Spleen (tissue), 11 donors: ENCODE measurements at regions not wholly inside any gene's neighbourhood (a gene's known extent, or its start where the extent isn't known, plus 50 kb on each side); places are given as distances from the start of the nearest gene placed in this dataset.

Experiments
- DNase-seq: peaks from one replicate; pipeline ENCODE4 v3.0.0-alpha.2; 2020
- H3K27ac ChIP-seq, 8 donors: fragments of 200-600 bp; sonication (generic) in 7 of 8; 1 replicate in 4 of 8; 2 replicates in 4 of 8; pipeline versions ENCODE4 v1.5.0 to v1.8.0; 2016 to 2021; ENCODE audit warnings: inconsistent platforms in 4 of 8, mild to moderate bottlenecking in 4 of 8, moderate library complexity in 1 of 8
- H3K27me3 ChIP-seq, 7 donors: fragments of 200-600 bp; sonication (generic) in 6 of 7; replicated peaks in 1 of 7; 1 replicate in 4 of 7; 2 replicates in 3 of 7; pipeline versions ENCODE4 v1.5.0 to v1.8.0; 2016 to 2021; ENCODE audit warnings: inconsistent platforms in 3 of 7, mild to moderate bottlenecking in 1 of 7
- H3K36me3 ChIP-seq, 6 donors: fragments of 200-600 bp; sonication (generic) in 5 of 6; 1 replicate in 4 of 6; 2 replicates in 2 of 6; pipeline versions ENCODE4 v1.5.0 to v1.8.0; 2016 to 2021; ENCODE audit warnings: inconsistent platforms in 2 of 6
- H3K4me1 ChIP-seq, 6 donors: fragments of 200-600 bp; sonication (generic) in 5 of 6; 1 replicate in 3 of 6; 2 replicates in 3 of 6; pipeline versions ENCODE4 v1.5.0 to v1.8.0; 2016 to 2021; ENCODE audit warnings: inconsistent platforms in 3 of 6
- H3K4me3 ChIP-seq, 8 donors: fragments of 200-600 bp; sonication (generic) in 7 of 8; 1 replicate in 4 of 8; 2 replicates in 4 of 8; pipeline versions ENCODE4 v1.5.0 to v1.8.0; 2016 to 2021; ENCODE audit warnings: inconsistent platforms in 4 of 8, mild to moderate bottlenecking in 4 of 8, moderate library complexity in 2 of 8
- H3K9me3 ChIP-seq, 8 donors: fragments of 200-600 bp; sonication (generic) in 7 of 8; 1 replicate in 4 of 8; 2 replicates in 4 of 8; pipeline versions ENCODE4 v1.5.0 to v1.8.0; 2016 to 2021; ENCODE audit warnings: inconsistent platforms in 4 of 8
- CTCF ChIP-seq, 11 experiments: fragments of 200-600 bp in 7 of 11; fragments of 450-650 bp in 4 of 11; sonication (generic) in 4 of 11; IDR thresholded peaks in 8 of 11; conservative IDR thresholded peaks in 3 of 11; 1 replicate in 7 of 11; 2 replicates in 4 of 11; pipeline versions ENCODE4 v1.4.0 to v1.8.0; 2016 to 2021; ENCODE audit warnings: antibody characterized with exemption in 11 of 11, inconsistent platforms in 4 of 11, mild to moderate bottlenecking in 1 of 11
- POLR2A ChIP-seq, 3 donors: fragments of 450-650 bp; IDR thresholded peaks; one replicate each; pipeline ENCODE4 v1.5.1; 2017; ENCODE audit warnings: antibody characterized with exemption in 3 of 3, mild to moderate bottlenecking in 1 of 3
- POLR2AphosphoS5 ChIP-seq, 3 donors: sonication (generic); formaldehyde crosslinking; IDR thresholded peaks; one replicate each; pipeline ENCODE4 v1.5.1; 2017; ENCODE audit warnings: antibody characterized with exemption in 3 of 3
- WGBS, 5 donors: extraction: QIAGEN DNeasy Blood & Tissue Kit in 3 of 5; methylation state at CpG; one replicate each; pipeline versions ENCODE4 v1.1.5 to v1.1.7; 2013 to 2018; 5-methylcytosine and 5-hydroxymethylcytosine counted together
- intact Hi-C: fragments of 100-400 bp; cut with DNase I; formaldehyde crosslinking; loops from one replicate; pipeline ENCODE4 v1.15.0; 2023; ENCODE audit warnings: low total_unique reads
- donor health status: healthy with polysubstance abuse.
- donor health status: DM: no; HTN: no; CAD: no; lungs with moderate emphysema.
- donor health status: DM: no; HTN: no; CAD: no.
- donor health status: Bipolar disorder and iron deficiency.
- donor health status: healthy.
- donor health status: DM: no; HTN: no; CAD: no.
- donor health status: DM: yes; HTN: yes; CAD: no.

- WGBS, 5 donors = 77 to 89% (median 86%) methylated on average over 6 of the region's 6 CpGs
- Histone ChIP-seq H3K27me3 (no peaks in the 10 kb centered on the region), H3K4me3 (no peak overlapping the region), H3K9me3 (no peaks in the 10 kb centered on the region), H3K4me1 (no peaks in the 10 kb centered on the region), H3K27ac (no peak overlapping the region), H3K36me3 (no peaks in the 10 kb centered on the region)
- intact Hi-C loops = no loop called here
- no peak for TF ChIP-seq POLR2A (IDR thresholded peaks at IDR 0.05)
- TF ChIP-seq POLR2AphosphoS5 (IDR thresholded peaks at IDR 0.05) = no peak
- TF ChIP-seq CTCF (IDR thresholded peaks at IDR 0.05 in 8 of 11, conservative IDR thresholded peaks at IDR 0.05 in 3 of 11) = no peak
- no peak for DNase-seq
Measured at GRCh38 chr5:122523776-122524175, 211.7 kb downstream of the SNCAIP start.

- DNase-seq = no peak
- H3K27ac ChIP-seq = no peak overlapping the region
- WGBS, 5 donors = 76 to 93% (median 89%) methylated on average over 1 of the region's 1 CpG
Measured at GRCh38 chr5:122527547-122527946, 215.5 kb downstream of the SNCAIP start.

GRCh38 chr5:122532035-122532434 is 220.0 kb downstream of the SNCAIP start:
- H3K4me3 ChIP-seq = no peak overlapping the region
- H3K36me3 ChIP-seq = no peaks in the 10 kb centered on the region
- WGBS, 5 donors = 63 to 85% (median 78%) methylated on average over 4 of the region's 4 CpGs
- DNase-seq = no peak
- H3K27ac ChIP-seq = no peak overlapping the region
- no peaks in the 10 kb centered on the region for H3K9me3 ChIP-seq
- no peak for TF ChIP-seq CTCF (IDR thresholded peaks at IDR 0.05 in 8 of 11, conservative IDR thresholded peaks at IDR 0.05 in 3 of 11)
- TF ChIP-seq POLR2A (IDR thresholded peaks at IDR 0.05) = no peak
- TF ChIP-seq POLR2AphosphoS5 (IDR thresholded peaks at IDR 0.05) = no peak
- intact Hi-C loops = no loop called here
- H3K27me3 ChIP-seq = no peaks in the 10 kb centered on the region
- H3K4me1 ChIP-seq = no peaks in the 10 kb centered on the region

More at GRCh38 chr5:122527547-122527946, 215.5 kb downstream of the SNCAIP start:
- intact Hi-C loops = no loop called here
- no peak for TF ChIP-seq POLR2A (IDR thresholded peaks at IDR 0.05)
- TF ChIP-seq POLR2AphosphoS5 (IDR thresholded peaks at IDR 0.05) = no peak
- no peak for TF ChIP-seq CTCF (IDR thresholded peaks at IDR 0.05 in 8 of 11, conservative IDR thresholded peaks at IDR 0.05 in 3 of 11)
- H3K36me3 ChIP-seq = no peaks in the 10 kb centered on the region
- H3K9me3 ChIP-seq = no peaks in the 10 kb centered on the region
- no peaks in the 10 kb centered on the region for H3K4me1 ChIP-seq
- no peak overlapping the region for H3K4me3 ChIP-seq
- H3K27me3 ChIP-seq = no peaks in the 10 kb centered on the region

GRCh38 chr5:122533825-122534224 is 221.8 kb downstream of the SNCAIP start:
- intact Hi-C loops = no loop called here
- Histone ChIP-seq H3K4me3 (no peak overlapping the region), H3K27ac (no peak overlapping the region), H3K4me1 (no peaks in the 10 kb centered on the region), H3K36me3 (no peaks in the 10 kb centered on the region), H3K27me3 (peaks cover 0 to 6% (median 0%) of the 10 kb centered on the region in 7 donors), H3K9me3 (no peaks in the 10 kb centered on the region)
- TF ChIP-seq CTCF (IDR thresholded peaks at IDR 0.05 in 8 of 11, conservative IDR thresholded peaks at IDR 0.05 in 3 of 11) = no peak
- TF ChIP-seq POLR2A (IDR thresholded peaks at IDR 0.05) = no peak
- TF ChIP-seq POLR2AphosphoS5 (IDR thresholded peaks at IDR 0.05) = no peak
- DNase-seq = no peak
